ENCODE measurements at regions not wholly inside any gene's neighbourhood (a gene's known extent, or its start where the extent isn't known, plus 50 kb on each side); places are given as distances from the start of the nearest gene placed in this dataset.
"Not testable (repeated sequence)": the region's sequence is repeated elsewhere in the genome, so short reads cannot be mapped to it uniquely, and the experiment has no call there.

GRCh38 chrX:144185197-144185596 is 301.3 kb downstream of the UBE2NL start:
- not testable (repeated sequence) for H2BK12ac ChIP-seq (ENCODE audit: insufficient read length, low read depth, low read length); H2BK120ac ChIP-seq (ENCODE audit: low read depth, low read length, poor library complexity, severe bottlenecking); H3K27me3 ChIP-seq (ENCODE audit: insufficient read depth, low read length); H3K4me1 ChIP-seq (ENCODE audit: insufficient read depth, low read length); H2BK15ac ChIP-seq (ENCODE audit: low read depth, low read length); H3K79me1 ChIP-seq (ENCODE audit: insufficient read depth, low read depth, low read length, poor library complexity, severe bottlenecking); H4K20me1 ChIP-seq (ENCODE audit: control insufficient read depth, insufficient read depth, insufficient read length); H3K27ac ChIP-seq (ENCODE audit: insufficient read length, low read depth, low read length); H4K5ac ChIP-seq (ENCODE audit: insufficient read length, low read depth, low read length); H3K79me2 ChIP-seq (ENCODE audit: insufficient read depth, low read length); H2AK5ac ChIP-seq (ENCODE audit: insufficient read length, low read length); H3K14ac ChIP-seq (ENCODE audit: insufficient read depth, low read length); H3T11ph ChIP-seq (ENCODE audit: low read length); H3K9ac ChIP-seq (ENCODE audit: extremely low read depth, insufficient read length, low read length); H4K8ac ChIP-seq (replicated peaks; ENCODE audit: insufficient read length, low read depth, low read length); H3K4me3 Mint-ChIP-seq; H2BK5ac ChIP-seq (ENCODE audit: insufficient read length, low read length); H3K18ac ChIP-seq (ENCODE audit: insufficient read length, low read depth, low read length); H3K4me2 ChIP-seq (ENCODE audit: insufficient read depth, insufficient read length, low read length); H2BK20ac ChIP-seq (ENCODE audit: low read depth, low read length, poor library complexity, severe bottlenecking); H2AFZ ChIP-seq (ENCODE audit: low read length); H4K91ac ChIP-seq (ENCODE audit: insufficient read length, low read depth, low read length); H3K4me1 Mint-ChIP-seq; H3K27me3 Mint-ChIP-seq (ENCODE audit: low read depth); H3K9me3 Mint-ChIP-seq; H3K23me2 ChIP-seq (ENCODE audit: insufficient read length, low read depth, low read length, poor library complexity, severe bottlenecking); H3K36me3 Mint-ChIP-seq (ENCODE audit: insufficient read depth in 1 of 3, low read depth in 3 of 3); DNase-seq; H3K27ac Mint-ChIP-seq; H3K4ac ChIP-seq (ENCODE audit: low read depth, low read length); H3K9me3 ChIP-seq (ENCODE audit: control insufficient read depth, low read depth, low read length); H3K56ac ChIP-seq (ENCODE audit: insufficient read length, low read depth, low read length); H3K23ac ChIP-seq (ENCODE audit: insufficient read length, low read depth, low read length)

DNA sequence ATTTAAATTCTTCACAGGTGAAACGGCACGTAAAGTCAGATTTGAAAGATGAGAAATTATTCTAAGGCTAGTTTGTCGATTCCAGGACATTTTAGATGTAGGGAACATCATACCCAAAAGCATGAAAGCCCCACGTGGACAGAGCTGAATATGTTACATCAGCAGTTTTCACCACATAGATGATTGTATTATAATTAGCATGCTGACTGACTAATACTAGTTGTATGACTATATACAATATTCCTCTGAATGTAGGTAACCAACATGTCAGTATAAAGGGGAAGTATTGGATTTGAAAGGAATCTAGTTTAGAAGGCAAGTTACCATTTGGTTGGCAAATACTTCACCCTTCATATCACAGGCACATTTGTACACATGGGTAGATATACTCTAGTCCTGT is 304.6 kb downstream of the UBE2NL start:
- not testable (repeated sequence) for H3K27ac Mint-ChIP-seq

DNA sequence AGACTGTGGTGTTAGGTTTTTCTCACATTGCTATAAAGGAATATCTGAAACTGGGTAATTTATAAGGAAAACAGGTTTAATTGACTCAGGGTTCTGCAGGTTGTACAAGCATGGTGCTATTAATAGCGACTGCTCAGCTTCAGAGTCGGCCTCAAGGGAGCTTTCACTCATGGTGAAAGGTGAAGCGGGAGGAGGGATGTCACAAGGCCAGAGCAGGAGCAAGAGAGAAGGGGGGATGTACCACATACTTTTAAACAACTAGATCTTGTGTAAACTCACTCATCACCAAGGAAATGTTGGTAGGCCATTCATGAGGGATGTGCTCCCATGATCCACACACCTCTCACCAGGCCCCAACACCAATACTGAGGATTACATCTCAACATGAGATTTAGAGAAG is 313.2 kb downstream of the UBE2NL start:
- not testable (repeated sequence) for H3K27ac ChIP-seq (ENCODE audit: insufficient read length, low read depth, low read length); H3K79me1 ChIP-seq (ENCODE audit: insufficient read depth, low read depth, low read length, poor library complexity, severe bottlenecking); H3K4me1 Mint-ChIP-seq; H3K4me3 Mint-ChIP-seq; H4K8ac ChIP-seq (replicated peaks; ENCODE audit: insufficient read length, low read depth, low read length); H3K9ac ChIP-seq (ENCODE audit: extremely low read depth, insufficient read length, low read length); H2BK5ac ChIP-seq (ENCODE audit: insufficient read length, low read length); H4K20me1 ChIP-seq (ENCODE audit: control insufficient read depth, insufficient read depth, insufficient read length); H2BK15ac ChIP-seq (ENCODE audit: low read depth, low read length); DNase-seq; H3T11ph ChIP-seq (ENCODE audit: low read length); H2BK12ac ChIP-seq (ENCODE audit: insufficient read length, low read depth, low read length); H3K4me1 ChIP-seq (ENCODE audit: insufficient read depth, low read length); H3K18ac ChIP-seq (ENCODE audit: insufficient read length, low read depth, low read length); H3K79me2 ChIP-seq (ENCODE audit: insufficient read depth, low read length); H4K91ac ChIP-seq (ENCODE audit: insufficient read length, low read depth, low read length); H3K56ac ChIP-seq (ENCODE audit: insufficient read length, low read depth, low read length); H2BK120ac ChIP-seq (ENCODE audit: low read depth, low read length, poor library complexity, severe bottlenecking); H4K5ac ChIP-seq (ENCODE audit: insufficient read length, low read depth, low read length); H3K36me3 Mint-ChIP-seq (ENCODE audit: insufficient read depth in 1 of 3, low read depth in 3 of 3); H2BK20ac ChIP-seq (ENCODE audit: low read depth, low read length, poor library complexity, severe bottlenecking); H3K4ac ChIP-seq (ENCODE audit: low read depth, low read length); H2AK5ac ChIP-seq (ENCODE audit: insufficient read length, low read length); H2AFZ ChIP-seq (ENCODE audit: low read length); H3K14ac ChIP-seq (ENCODE audit: insufficient read depth, low read length); H3K27ac Mint-ChIP-seq; H3K23me2 ChIP-seq (ENCODE audit: insufficient read length, low read depth, low read length, poor library complexity, severe bottlenecking); H3K4me2 ChIP-seq (ENCODE audit: insufficient read depth, insufficient read length, low read length); H3K23ac ChIP-seq (ENCODE audit: insufficient read length, low read depth, low read length); H3K27me3 Mint-ChIP-seq (ENCODE audit: low read depth); H3K27me3 ChIP-seq (ENCODE audit: insufficient read depth, low read length); H3K9me3 Mint-ChIP-seq; H3K9me3 ChIP-seq (ENCODE audit: control insufficient read depth, low read depth, low read length)
- no CpG with 5 or more reads among the region's 3 CpGs for WGBS (ENCODE audit: extremely low coverage, insufficient read length, low lambda C conversion rate)

More for the DNA sequence above, 304.6 kb downstream of the UBE2NL start:
- not testable (repeated sequence) for H3K4me1 Mint-ChIP-seq; H3K23ac ChIP-seq (ENCODE audit: insufficient read length, low read depth, low read length); H2BK120ac ChIP-seq (ENCODE audit: low read depth, low read length, poor library complexity, severe bottlenecking); H4K5ac ChIP-seq (ENCODE audit: insufficient read length, low read depth, low read length); H2AFZ ChIP-seq (ENCODE audit: low read length); H3K18ac ChIP-seq (ENCODE audit: insufficient read length, low read depth, low read length); H3K9ac ChIP-seq (ENCODE audit: extremely low read depth, insufficient read length, low read length); DNase-seq; H3K23me2 ChIP-seq (ENCODE audit: insufficient read length, low read depth, low read length, poor library complexity, severe bottlenecking); H3K14ac ChIP-seq (ENCODE audit: insufficient read depth, low read length); H2AK5ac ChIP-seq (ENCODE audit: insufficient read length, low read length); H3K4ac ChIP-seq (ENCODE audit: low read depth, low read length); H3K79me2 ChIP-seq (ENCODE audit: insufficient read depth, low read length); H3K36me3 Mint-ChIP-seq (ENCODE audit: insufficient read depth in 1 of 3, low read depth in 3 of 3); H3K4me3 Mint-ChIP-seq; H3K27me3 Mint-ChIP-seq (ENCODE audit: low read depth); H3K27me3 ChIP-seq (ENCODE audit: insufficient read depth, low read length); H3K9me3 Mint-ChIP-seq; H3K79me1 ChIP-seq (ENCODE audit: insufficient read depth, low read depth, low read length, poor library complexity, severe bottlenecking); H2BK15ac ChIP-seq (ENCODE audit: low read depth, low read length); H4K20me1 ChIP-seq (ENCODE audit: control insufficient read depth, insufficient read depth, insufficient read length); H4K91ac ChIP-seq (ENCODE audit: insufficient read length, low read depth, low read length); H4K8ac ChIP-seq (replicated peaks; ENCODE audit: insufficient read length, low read depth, low read length); H3T11ph ChIP-seq (ENCODE audit: low read length); H3K9me3 ChIP-seq (ENCODE audit: control insufficient read depth, low read depth, low read length); H2BK5ac ChIP-seq (ENCODE audit: insufficient read length, low read length); H3K27ac ChIP-seq (ENCODE audit: insufficient read length, low read depth, low read length); H3K4me1 ChIP-seq (ENCODE audit: insufficient read depth, low read length); H2BK12ac ChIP-seq (ENCODE audit: insufficient read length, low read depth, low read length); H2BK20ac ChIP-seq (ENCODE audit: low read depth, low read length, poor library complexity, severe bottlenecking); H3K56ac ChIP-seq (ENCODE audit: insufficient read length, low read depth, low read length); H3K4me2 ChIP-seq (ENCODE audit: insufficient read depth, insufficient read length, low read length)
- WGBS (ENCODE audit: extremely low coverage, insufficient read length, low lambda C conversion rate) = no CpG with 5 or more reads among the region's 4 CpGs

All from H9 (cell line).